ENCODE measurements at regions not wholly inside any gene's neighbourhood (a gene's known extent, or its start where the extent isn't known, plus 50 kb on each side); places are given as distances from the start of the nearest gene placed in this dataset.

- TF ChIP-seq CTCF (conservative IDR thresholded peaks at IDR 0.05; ENCODE audit: low read length) (no peak), EZH2phosphoT487 (IDR thresholded peaks at IDR 0.05; ENCODE audit: borderline replicate concordance) (no peak)
These were observed 73.0 kb upstream of the NHSL1 start for GRCh38 chr6:138572167-138572875.

All from Loucy (cell line).